ENCODE measurements at regions not wholly inside any gene's neighbourhood (a gene's known extent, or its start where the extent isn't known, plus 50 kb on each side); places are given as distances from the start of the nearest gene placed in this dataset.

- H3K4me2 ChIP-seq (ENCODE audit: low read length): no peak overlapping the region
- DNase-seq (ENCODE audit: low read depth, low spot score) (no peak), ATAC-seq (no peak)
- TF ChIP-seq ZNF274 (IDR thresholded peaks at IDR 0.05; ENCODE audit: low read depth, low read length): no peak
- TF ChIP-seq FOSL1 (IDR thresholded peaks at IDR 0.05; ENCODE audit: low read depth): no peak
- TF ChIP-seq ATF3 (IDR thresholded peaks at IDR 0.05): no peak
- no peak for TF ChIP-seq EGR1 (IDR thresholded peaks at IDR 0.05; ENCODE audit: low read depth)
- no peak for TF ChIP-seq CBX3 (IDR thresholded peaks at IDR 0.05; ENCODE audit: low read depth)
- TF ChIP-seq SP1 (IDR thresholded peaks at IDR 0.05; ENCODE audit: low read depth): no peak
- no peak for TF ChIP-seq ZFX (IDR thresholded peaks at IDR 0.05)
- TF ChIP-seq EZH2 (IDR thresholded peaks at IDR 0.05): no peak
- TF ChIP-seq ZBTB33 (IDR thresholded peaks at IDR 0.05; ENCODE audit: extremely low read depth, insufficient replicate concordance, low read length): no peak
- no peak for TF ChIP-seq SIN3A (IDR thresholded peaks at IDR 0.05; ENCODE audit: low read depth)
- TF ChIP-seq ELF1 (IDR thresholded peaks at IDR 0.05; ENCODE audit: borderline replicate concordance, low read depth): no peak
- no peak for TF ChIP-seq EZH2phosphoT487 (IDR thresholded peaks at IDR 0.05; ENCODE audit: borderline replicate concordance)
- TF ChIP-seq RAD21 (IDR thresholded peaks at IDR 0.05; ENCODE audit: low read depth): no peak
- no peak for TF ChIP-seq YY1 (IDR thresholded peaks at IDR 0.05; ENCODE audit: extremely low read depth, insufficient replicate concordance, low read depth, low read length)
- no peak for TF ChIP-seq POLR2A (IDR thresholded peaks at IDR 0.05; ENCODE audit: borderline replicate concordance, extremely low read depth, insufficient read depth, insufficient read length)
- TF ChIP-seq CEBPB (IDR thresholded peaks at IDR 0.05; ENCODE audit: low read depth): no peak
- no peak for TF ChIP-seq TCF7L2 (IDR thresholded peaks at IDR 0.05; ENCODE audit: borderline replicate concordance, extremely low read depth, insufficient read depth, insufficient read length)
- TF ChIP-seq JUND (IDR thresholded peaks at IDR 0.05): no peak
- H3K4me1 ChIP-seq (ENCODE audit: control insufficient read depth in 1 of 2, insufficient read depth in 2 of 2, low read length in 2 of 2): no peaks in the 10 kb centered on the region
- no peaks in the 10 kb centered on the region for H3K9me2 ChIP-seq (ENCODE audit: insufficient read depth)
- H3K79me2 ChIP-seq (ENCODE audit: insufficient read depth, low read length): no peaks in the 10 kb centered on the region
- RAD21 ChIA-PET (ENCODE audit: low non-redundant PET in 1 of 2, low total read pairs in 2 of 2, uncharacterized antibody in 2 of 2, unreplicated experiment in 2 of 2): no interaction called here
- H3K27me3 ChIP-seq (ENCODE audit: insufficient read depth, low read length): peaks cover 18% of the 10 kb centered on the region; the same call in 1 of the 2 replicates
- H3K9ac ChIP-seq (ENCODE audit: low read length): no peak overlapping the region
- H3K36me3 ChIP-seq (ENCODE audit: control insufficient read depth in 1 of 2, insufficient read depth in 2 of 2, low read length in 2 of 2): no peaks in the 10 kb centered on the region
- no peaks in the 10 kb centered on the region for H4K20me1 ChIP-seq (ENCODE audit: insufficient read depth)
- H3K27ac ChIP-seq (ENCODE audit: low read depth, low read length): no peak overlapping the region
- CTCF ChIA-PET: no interaction called here
- H2AFZ ChIP-seq (ENCODE audit: low read depth, low read length, poor library complexity, severe bottlenecking): no peak overlapping the region
- POLR2A ChIA-PET: no interaction called here
- BruUV-seq (replicated peaks): no TSS peak
- no peak overlapping the region for H3K4me3 ChIP-seq (replicated peaks in 1 of 2; ENCODE audit: low read depth in 1 of 2, low read length in 2 of 2)
- no peaks in the 10 kb centered on the region for H3K9me3 ChIP-seq (ENCODE audit: control insufficient read depth in 1 of 2, insufficient read depth in 1 of 2, low read depth in 1 of 2, low read length in 2 of 2)
- intact Hi-C loops (cut with micrococcal nuclease): no loop called here
These were observed 170.7 kb downstream of the ADCYAP1 start for GRCh38 chr18:1075322-1075721.
